Muscle layer of duodenum (tissue), 2 donors: ENCODE measurements at regions not wholly inside any gene's neighbourhood (a gene's known extent, or its start where the extent isn't known, plus 50 kb on each side); places are given as distances from the start of the nearest gene placed in this dataset.
"Not testable (repeated sequence)": the region's sequence is repeated elsewhere in the genome, so short reads cannot be mapped to it uniquely, and the experiment has no call there.

Experiments used
- H3K27ac ChIP-seq: one replicate; pipeline ENCODE4 v1.7.0; 2013; ENCODE audit warnings: mild to moderate bottlenecking, low read length
- H3K27me3 ChIP-seq: one replicate; pipeline ENCODE4 v1.7.0; 2013; ENCODE audit warnings: low read depth, mild to moderate bottlenecking, control low read depth, low read length
- H3K36me3 ChIP-seq, 2 donors: one replicate each; pipeline ENCODE4 v1.7.0; 2013; ENCODE audit warnings: low read length in 2 of 2, control low read depth in 1 of 2, mild to moderate bottlenecking in 1 of 2; ENCODE audit not compliant: insufficient read depth in 2 of 2, control insufficient read depth in 1 of 2
- H3K4me1 ChIP-seq, 2 donors: one replicate each; pipeline ENCODE4 v1.7.0; 2013; ENCODE audit warnings: low read length in 2 of 2, mild to moderate bottlenecking in 2 of 2, control low read depth in 1 of 2, moderate library complexity in 1 of 2; ENCODE audit not compliant: insufficient read depth in 2 of 2, control insufficient read depth in 1 of 2
- H3K4me3 ChIP-seq, 2 donors: one replicate each; pipeline ENCODE4 v1.7.0; 2013; ENCODE audit warnings: low read length in 2 of 2, low read depth in 1 of 2, mild to moderate bottlenecking in 1 of 2
- H3K9me3 ChIP-seq, 2 donors: one replicate each; pipeline ENCODE4 v1.7.0; 2013; ENCODE audit warnings: low read length in 2 of 2, control low read depth in 1 of 2, mild to moderate bottlenecking in 1 of 2; ENCODE audit not compliant: control insufficient read depth in 1 of 2
- donor health status: healthy.

GRCh38 chrX:140447150-140447549 lies 57.7 kb downstream of the SOX3 start:
- Histone ChIP-seq H3K4me3 (no peak overlapping the region), H3K9me3 (no peaks in the 10 kb centered on the region), H3K27me3 (no peaks in the 10 kb centered on the region), H3K27ac (no peak overlapping the region), H3K4me1 (no peaks in the 10 kb centered on the region), H3K36me3 (no peaks in the 10 kb centered on the region)

- Histone ChIP-seq H3K4me3 (no peak overlapping the region), H3K9me3 (no peaks in the 10 kb centered on the region), H3K27me3 (no peaks in the 10 kb centered on the region), H3K4me1 (no peaks in the 10 kb centered on the region), H3K27ac (no peak overlapping the region), H3K36me3 (no peaks in the 10 kb centered on the region)
Measured at GRCh38 chrX:140440876-140441275, 64.0 kb downstream of the SOX3 start.

- H3K4me3 ChIP-seq = peak overlapping the region in 1 of 2 donors; percentile 45
Measured at GRCh38 chrX:140439476-140439875, 65.4 kb downstream of the SOX3 start.

GRCh38 chrX:140434347-140434746 lies 70.5 kb downstream of the SOX3 start:
- Histone ChIP-seq H3K4me3 (no peak overlapping the region), H3K9me3 (no peaks in the 10 kb centered on the region), H3K27me3 (no peaks in the 10 kb centered on the region), H3K4me1 (no peaks in the 10 kb centered on the region), H3K36me3 (no peaks in the 10 kb centered on the region), H3K27ac (no peak overlapping the region)

More at GRCh38 chrX:140439476-140439875, 65.4 kb downstream of the SOX3 start:
- Histone ChIP-seq H3K9me3 (no peaks in the 10 kb centered on the region), H3K4me1 (no peaks in the 10 kb centered on the region), H3K36me3 (no peaks in the 10 kb centered on the region), H3K27me3 (no peaks in the 10 kb centered on the region), H3K27ac (no peak overlapping the region)

- Histone ChIP-seq H3K4me1 (no peaks in the 10 kb centered on the region), H3K27ac (no peak overlapping the region), H3K36me3 (no peaks in the 10 kb centered on the region), H3K4me3 (no peak overlapping the region), H3K9me3 (no peaks in the 10 kb centered on the region), H3K27me3 (no peaks in the 10 kb centered on the region)
Measured at GRCh38 chrX:140433582-140433981, 71.3 kb downstream of the SOX3 start.

- Histone ChIP-seq H3K27ac (no peak overlapping the region), H3K4me3 (no peak overlapping the region), H3K27me3 (no peaks in the 10 kb centered on the region), H3K36me3 (no peaks in the 10 kb centered on the region), H3K9me3 (no peaks in the 10 kb centered on the region), H3K4me1 (no peaks in the 10 kb centered on the region)
Measured at GRCh38 chrX:140432346-140433175, 72.3 kb downstream of the SOX3 start.

- H3K27me3 ChIP-seq = no peaks in the 10 kb centered on the region
- no peak overlapping the region for H3K4me3 ChIP-seq
- H3K4me1 ChIP-seq = no peaks in the 10 kb centered on the region
- no peaks in the 10 kb centered on the region for H3K36me3 ChIP-seq
- no peak overlapping the region for H3K27ac ChIP-seq
- H3K9me3 ChIP-seq = no peaks in the 10 kb centered on the region
Measured at GRCh38 chrX:140431521-140431920, 73.3 kb downstream of the SOX3 start.

GRCh38 chrX:140425712-140426395 lies 79.0 kb downstream of the SOX3 start:
- Histone ChIP-seq H3K4me3 (no peak overlapping the region), H3K4me1 (no peaks in the 10 kb centered on the region), H3K27ac (no peak overlapping the region), H3K9me3 (no peaks in the 10 kb centered on the region), H3K27me3 (no peaks in the 10 kb centered on the region), H3K36me3 (no peaks in the 10 kb centered on the region)

GRCh38 chrX:140422501-140422900 lies 82.4 kb downstream of the SOX3 start:
- Histone ChIP-seq H3K27me3 (no peaks in the 10 kb centered on the region), H3K4me3 (no peak overlapping the region), H3K4me1 (no peaks in the 10 kb centered on the region), H3K36me3 (no peaks in the 10 kb centered on the region), H3K27ac (no peak overlapping the region), H3K9me3 (no peaks in the 10 kb centered on the region)

GRCh38 chrX:140402131-140402530 lies 102.7 kb downstream of the SOX3 start:
- not testable (repeated sequence) for H3K4me1 ChIP-seq, H3K27me3 ChIP-seq, H3K9me3 ChIP-seq, H3K27ac ChIP-seq, H3K4me3 ChIP-seq, H3K36me3 ChIP-seq

GRCh38 chrX:140396326-140396725 lies 108.5 kb downstream of the SOX3 start:
- H3K36me3 ChIP-seq, H3K4me1 ChIP-seq, H3K9me3 ChIP-seq, H3K27me3 ChIP-seq, H3K4me3 ChIP-seq, H3K27ac ChIP-seq: not testable (repeated sequence)
